ENCODE measurements at regions not wholly inside any gene's neighbourhood (a gene's known extent, or its start where the extent isn't known, plus 50 kb on each side); places are given as distances from the start of the nearest gene placed in this dataset.

DNA sequence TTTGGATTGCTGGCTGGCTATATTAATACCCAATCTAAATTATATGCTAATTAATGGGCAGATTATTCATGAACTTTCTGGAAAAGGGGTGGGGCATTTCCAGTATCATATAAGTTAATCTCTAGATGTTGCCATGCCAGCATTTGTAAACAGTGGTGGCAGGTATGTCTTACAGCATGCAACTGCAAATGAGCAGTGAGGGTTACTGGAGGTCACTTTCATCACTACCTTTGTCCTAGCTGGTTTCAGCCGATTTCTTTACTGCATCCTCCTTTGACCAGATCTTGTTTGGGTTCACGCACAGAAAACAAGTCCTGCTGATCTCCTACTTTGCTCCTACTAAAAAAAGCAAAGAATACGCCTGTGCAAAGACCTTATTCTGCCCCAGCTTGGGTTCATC lies 89.1 kb upstream of the USP47 start:
- Histone ChIP-seq H3K36me3 (ENCODE audit: control insufficient read depth, insufficient read depth, low read length) (no peaks in the 10 kb centered on the region), H3K9me3 (ENCODE audit: control insufficient read depth, insufficient read depth, low read length) (no peaks in the 10 kb centered on the region), H3K4me3 (ENCODE audit: low read depth, low read length) (no peak overlapping the region), H3K27me3 (ENCODE audit: control insufficient read depth, insufficient read depth, low read length) (no peaks in the 10 kb centered on the region), H3K9ac (ENCODE audit: low read depth, low read length) (no peak overlapping the region), H3K4me1 (ENCODE audit: control insufficient read depth, insufficient read depth, low read length) (peaks cover 4% of the 10 kb centered on the region)

DNA sequence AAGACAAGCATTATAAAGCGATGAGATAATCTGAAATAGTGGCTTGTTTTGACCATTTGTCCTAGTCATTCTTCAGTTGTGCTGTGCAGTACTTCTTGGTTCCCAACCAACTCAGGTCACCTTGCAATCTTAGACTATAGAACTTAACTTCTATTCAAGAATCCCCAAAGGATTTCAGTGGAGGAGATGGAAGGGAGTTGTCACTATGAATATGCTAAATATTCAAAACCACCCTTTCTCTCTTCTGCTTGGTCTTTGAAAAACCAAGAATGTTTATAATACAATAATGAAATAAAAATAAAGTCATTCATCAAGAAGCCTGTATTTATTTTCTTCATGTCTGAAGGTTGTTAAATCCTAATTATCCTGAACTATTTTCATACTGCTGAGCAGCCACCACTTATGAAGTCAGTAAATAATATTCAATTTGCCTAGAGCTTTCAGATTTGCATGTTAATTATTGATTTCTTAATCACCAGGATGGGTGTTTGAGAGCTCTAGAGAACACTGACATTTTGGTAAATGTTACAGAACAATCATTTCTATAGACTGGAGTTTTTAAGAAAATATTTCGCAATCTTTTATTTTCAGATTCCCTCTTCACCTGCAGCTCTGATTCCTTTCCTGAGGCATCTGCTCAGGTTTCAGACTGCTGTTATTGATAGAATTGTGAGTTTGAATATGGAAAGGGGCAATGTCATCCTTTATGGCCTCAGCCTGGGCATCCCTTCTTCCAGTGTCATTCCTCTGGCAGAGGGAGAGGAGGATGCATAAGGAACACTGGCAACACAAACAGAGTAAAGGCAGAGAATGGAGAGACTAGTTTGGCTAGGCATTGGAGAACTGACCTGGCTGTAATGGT lies 91.5 kb upstream of the USP47 start:
- Histone ChIP-seq H3K27me3 (ENCODE audit: control insufficient read depth, insufficient read depth, low read length) (no peaks in the 10 kb centered on the region), H3K36me3 (ENCODE audit: control insufficient read depth, insufficient read depth, low read length) (no peaks in the 10 kb centered on the region), H3K9me3 (ENCODE audit: control insufficient read depth, insufficient read depth, low read length) (no peaks in the 10 kb centered on the region), H3K9ac (ENCODE audit: low read depth, low read length) (no peak overlapping the region), H3K4me1 (ENCODE audit: control insufficient read depth, insufficient read depth, low read length) (no peaks in the 10 kb centered on the region), H3K4me3 (ENCODE audit: low read depth, low read length) (no peak overlapping the region)

DNA sequence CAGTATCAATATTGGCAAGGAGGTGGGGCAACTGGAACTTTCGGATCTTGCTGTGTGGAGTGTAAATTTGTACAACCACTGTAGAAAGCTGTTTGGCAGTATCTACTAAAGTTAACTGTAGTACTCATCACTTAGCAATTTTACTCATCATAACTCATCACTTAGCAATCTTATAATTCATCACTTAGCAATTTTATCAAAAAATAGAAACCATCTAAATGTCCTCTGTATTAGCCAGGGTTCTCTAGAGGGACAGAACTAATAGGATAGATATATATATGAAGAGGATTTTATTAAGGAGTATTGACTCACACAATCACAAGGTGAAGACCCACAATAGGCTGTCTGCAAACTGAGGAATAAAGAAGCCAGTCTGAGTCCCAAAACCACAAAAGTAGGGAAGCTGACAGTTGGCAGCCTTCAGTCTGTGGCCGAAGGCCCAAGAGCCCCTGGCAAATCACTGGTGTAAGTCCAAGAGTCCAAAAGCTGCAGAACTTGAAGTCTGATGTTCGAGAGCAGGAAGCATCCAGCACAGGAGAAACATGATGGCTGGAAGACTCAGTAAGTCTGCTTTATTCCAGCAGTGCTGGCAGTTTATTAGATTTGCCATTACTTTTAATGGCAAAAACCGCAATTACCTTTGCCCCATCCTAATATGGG lies 92.9 kb upstream of the USP47 start:
- H3K27me3 ChIP-seq (ENCODE audit: control insufficient read depth, insufficient read depth, low read length), result no peaks in the 10 kb centered on the region
- H3K9ac ChIP-seq (ENCODE audit: low read depth, low read length), result no peak overlapping the region
- H3K4me1 ChIP-seq (ENCODE audit: control insufficient read depth, insufficient read depth, low read length), result no peaks in the 10 kb centered on the region
- H3K36me3 ChIP-seq (ENCODE audit: control insufficient read depth, insufficient read depth, low read length), result no peaks in the 10 kb centered on the region
- H3K9me3 ChIP-seq (ENCODE audit: control insufficient read depth, insufficient read depth, low read length), result no peaks in the 10 kb centered on the region
- H3K4me3 ChIP-seq (ENCODE audit: low read depth, low read length), result no peak overlapping the region

DNA sequence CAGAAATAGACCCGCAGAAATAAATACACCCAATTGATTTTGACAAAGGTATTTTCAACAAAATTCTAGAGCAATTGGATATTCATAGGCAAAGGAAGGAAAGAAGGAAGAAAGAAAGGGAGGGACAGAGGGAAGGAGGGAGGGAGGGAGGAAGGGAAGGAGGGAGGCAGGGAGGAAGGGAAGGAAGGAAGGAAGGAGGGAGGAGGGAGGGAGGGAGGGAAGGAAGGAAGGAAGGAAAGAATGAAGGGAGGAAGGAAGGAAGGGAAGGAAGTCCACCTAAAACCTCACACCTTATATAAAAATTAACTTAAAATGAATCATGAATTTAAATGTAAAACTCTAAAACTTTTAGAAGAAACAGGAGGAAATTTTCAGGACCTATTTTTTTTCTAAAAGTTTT lies 94.2 kb upstream of the USP47 start:
- no peaks in the 10 kb centered on the region for H3K36me3 ChIP-seq (ENCODE audit: control insufficient read depth, insufficient read depth, low read length)
- no peaks in the 10 kb centered on the region for H3K4me1 ChIP-seq (ENCODE audit: control insufficient read depth, insufficient read depth, low read length)
- no peaks in the 10 kb centered on the region for H3K9me3 ChIP-seq (ENCODE audit: control insufficient read depth, insufficient read depth, low read length)
- H3K9ac ChIP-seq (ENCODE audit: low read depth, low read length), result no peak overlapping the region
- no peaks in the 10 kb centered on the region for H3K27me3 ChIP-seq (ENCODE audit: control insufficient read depth, insufficient read depth, low read length)
- no peak overlapping the region for H3K4me3 ChIP-seq (ENCODE audit: low read depth, low read length)

DNA sequence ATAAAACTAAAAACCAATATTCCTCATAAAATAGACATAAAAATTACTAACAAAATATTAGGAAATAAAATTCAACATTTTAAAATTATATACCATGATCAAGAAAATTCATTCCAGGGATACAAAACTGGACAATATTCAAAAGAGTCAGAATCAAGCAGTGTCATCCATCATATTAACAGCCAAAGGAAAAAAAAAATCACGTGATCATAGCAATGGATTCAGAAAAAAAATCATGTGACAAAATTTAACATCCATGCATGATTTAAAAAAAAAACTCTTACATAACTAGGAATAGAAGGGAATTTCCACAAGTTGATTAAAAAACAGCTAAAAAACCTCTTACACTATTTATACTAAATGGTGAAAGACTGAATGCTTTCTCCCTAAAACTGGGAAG lies 95.3 kb upstream of the USP47 start:
- Histone ChIP-seq H3K9ac (ENCODE audit: low read depth, low read length) (no peak overlapping the region), H3K4me3 (ENCODE audit: low read depth, low read length) (no peak overlapping the region), H3K9me3 (ENCODE audit: control insufficient read depth, insufficient read depth, low read length) (no peaks in the 10 kb centered on the region), H3K27me3 (ENCODE audit: control insufficient read depth, insufficient read depth, low read length) (no peaks in the 10 kb centered on the region), H3K4me1 (ENCODE audit: control insufficient read depth, insufficient read depth, low read length) (no peaks in the 10 kb centered on the region), H3K36me3 (ENCODE audit: control insufficient read depth, insufficient read depth, low read length) (no peaks in the 10 kb centered on the region)

DNA sequence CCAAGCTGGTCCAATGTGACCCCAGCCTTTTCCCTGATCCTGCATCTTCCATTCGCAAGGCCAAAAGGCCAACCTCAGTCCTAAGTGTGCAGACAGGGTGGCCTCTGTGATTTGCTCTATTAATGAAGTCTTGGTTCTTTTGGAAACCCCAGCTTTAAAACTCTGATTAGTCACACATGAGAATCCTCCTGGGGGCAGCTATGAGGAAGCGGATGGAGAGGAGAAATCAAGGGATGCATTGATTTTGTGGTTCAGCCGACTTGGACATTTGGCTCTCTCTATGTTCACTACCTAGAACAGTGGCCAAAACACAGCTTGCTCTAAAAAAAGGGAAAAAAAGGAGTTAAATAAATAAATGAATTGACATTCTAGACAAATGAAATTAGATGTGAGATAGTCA lies 98.6 kb upstream of the USP47 start:
- no peaks in the 10 kb centered on the region for H3K9me3 ChIP-seq (ENCODE audit: control insufficient read depth, insufficient read depth, low read length)
- H3K4me1 ChIP-seq (ENCODE audit: control insufficient read depth, insufficient read depth, low read length), result no peaks in the 10 kb centered on the region
- H3K27me3 ChIP-seq (ENCODE audit: control insufficient read depth, insufficient read depth, low read length), result no peaks in the 10 kb centered on the region
- no peaks in the 10 kb centered on the region for H3K36me3 ChIP-seq (ENCODE audit: control insufficient read depth, insufficient read depth, low read length)
- H3K9ac ChIP-seq (ENCODE audit: low read depth, low read length), result no peak overlapping the region
- no peak overlapping the region for H3K4me3 ChIP-seq (ENCODE audit: low read depth, low read length)

DNA sequence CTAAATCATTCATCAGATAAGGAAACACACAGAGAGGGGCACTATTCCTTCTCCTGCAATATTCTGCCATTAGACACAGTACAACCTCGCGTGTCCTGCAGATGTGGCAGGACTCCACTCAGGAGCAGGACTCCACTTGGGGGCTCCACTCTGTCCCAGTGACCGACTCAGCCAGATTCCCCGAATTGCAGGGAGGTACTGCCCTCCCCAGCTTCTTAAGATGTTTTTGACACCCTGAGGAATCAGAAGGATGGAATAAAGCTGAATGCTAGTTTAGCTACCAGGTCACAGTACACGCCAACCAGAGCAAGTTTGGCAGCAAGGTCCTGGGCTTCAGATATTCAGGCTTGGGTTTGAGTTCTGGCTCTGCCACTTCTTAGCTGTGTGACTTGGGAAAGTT lies 99.3 kb upstream of the USP47 start:
- no peaks in the 10 kb centered on the region for H3K27me3 ChIP-seq (ENCODE audit: control insufficient read depth, insufficient read depth, low read length)
- H3K4me1 ChIP-seq (ENCODE audit: control insufficient read depth, insufficient read depth, low read length), result no peaks in the 10 kb centered on the region
- H3K9me3 ChIP-seq (ENCODE audit: control insufficient read depth, insufficient read depth, low read length), result no peaks in the 10 kb centered on the region
- H3K4me3 ChIP-seq (ENCODE audit: low read depth, low read length), result no peak overlapping the region
- H3K36me3 ChIP-seq (ENCODE audit: control insufficient read depth, insufficient read depth, low read length), result no peaks in the 10 kb centered on the region
- no peak overlapping the region for H3K9ac ChIP-seq (ENCODE audit: low read depth, low read length)

DNA sequence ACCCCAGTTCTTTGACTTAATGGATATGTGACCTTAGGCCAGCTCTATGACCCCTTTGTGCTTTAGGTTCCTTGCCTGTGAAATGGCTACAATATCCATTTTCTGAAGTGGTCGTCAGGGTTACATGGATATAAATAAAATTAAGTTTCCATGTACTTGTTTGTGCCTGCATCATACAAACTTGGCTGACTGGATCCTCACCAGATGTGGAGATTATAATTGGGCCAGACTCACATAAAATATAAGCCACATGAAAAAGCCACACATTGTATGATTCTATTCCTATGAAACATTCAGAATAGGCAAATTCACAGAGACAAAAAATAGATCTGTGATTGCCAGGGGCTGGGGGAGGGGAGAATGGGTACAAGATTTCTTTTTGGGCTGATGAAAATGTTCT lies 100.9 kb upstream of the USP47 start:
- peaks cover 2% of the 10 kb centered on the region for H3K4me1 ChIP-seq (ENCODE audit: control insufficient read depth, insufficient read depth, low read length)
- no peak overlapping the region for H3K4me3 ChIP-seq (ENCODE audit: low read depth, low read length)
- no peak overlapping the region for H3K9ac ChIP-seq (ENCODE audit: low read depth, low read length)
- no peaks in the 10 kb centered on the region for H3K27me3 ChIP-seq (ENCODE audit: control insufficient read depth, insufficient read depth, low read length)
- H3K36me3 ChIP-seq (ENCODE audit: control insufficient read depth, insufficient read depth, low read length), result no peaks in the 10 kb centered on the region
- H3K9me3 ChIP-seq (ENCODE audit: control insufficient read depth, insufficient read depth, low read length), result no peaks in the 10 kb centered on the region

DNA sequence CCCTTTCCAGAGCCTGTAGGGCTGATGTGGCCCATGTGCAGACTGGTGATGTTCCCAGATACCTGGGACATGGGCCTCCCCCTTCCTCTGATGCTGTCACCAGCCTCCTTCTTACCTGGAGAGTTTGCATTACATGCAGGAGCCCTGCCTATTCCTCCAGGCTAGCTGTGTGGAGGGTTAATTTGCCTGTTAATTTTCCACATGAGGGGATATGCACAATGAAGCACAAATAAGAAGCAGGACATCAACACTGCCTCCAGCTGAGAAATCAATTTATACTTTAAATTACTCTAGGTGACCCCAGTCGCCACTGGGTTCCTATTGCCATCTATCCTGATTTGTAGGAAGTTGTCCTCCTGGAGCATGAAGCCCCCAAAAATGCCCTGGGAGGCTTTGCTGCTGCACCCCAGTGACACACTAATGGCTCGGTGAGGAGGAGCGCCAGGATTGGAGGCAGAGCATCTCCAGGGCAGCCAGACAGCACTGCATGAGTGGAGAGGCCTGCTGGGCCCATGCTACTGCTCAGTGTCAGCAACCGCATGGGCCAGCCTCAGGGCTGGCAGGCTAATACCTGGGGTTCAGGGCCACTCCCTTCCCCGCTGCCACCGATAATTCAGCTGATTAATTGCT lies 101.6 kb upstream of the USP47 start:
- H3K27me3 ChIP-seq (ENCODE audit: control insufficient read depth, insufficient read depth, low read length), result no peaks in the 10 kb centered on the region
- H3K9ac ChIP-seq (ENCODE audit: low read depth, low read length), result no peak overlapping the region
- no peaks in the 10 kb centered on the region for H3K36me3 ChIP-seq (ENCODE audit: control insufficient read depth, insufficient read depth, low read length)
- peaks cover 7% of the 10 kb centered on the region for H3K4me1 ChIP-seq (ENCODE audit: control insufficient read depth, insufficient read depth, low read length)
- H3K4me3 ChIP-seq (ENCODE audit: low read depth, low read length), result no peak overlapping the region
- H3K9me3 ChIP-seq (ENCODE audit: control insufficient read depth, insufficient read depth, low read length), result no peaks in the 10 kb centered on the region

DNA sequence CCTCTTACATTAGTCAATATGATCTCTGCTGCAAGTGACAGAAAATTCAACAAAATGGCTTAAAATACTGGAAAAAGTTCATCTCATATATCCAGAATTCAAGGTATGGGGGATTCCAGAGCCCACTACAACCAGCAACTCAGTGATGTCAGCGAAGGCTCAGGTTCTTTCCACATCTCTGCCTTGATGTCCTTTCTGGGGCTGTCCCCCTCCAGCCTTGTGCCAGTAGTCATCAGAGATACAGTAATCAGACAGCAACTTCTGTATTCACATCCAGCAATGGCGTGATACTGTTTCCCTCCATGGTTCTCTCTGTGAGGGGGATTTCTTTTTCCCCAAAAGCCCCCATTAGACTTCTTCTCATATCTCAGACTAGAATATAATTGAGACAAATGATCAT lies 103.4 kb upstream of the USP47 start:
- no peaks in the 10 kb centered on the region for H3K27me3 ChIP-seq (ENCODE audit: control insufficient read depth, insufficient read depth, low read length)

DNA sequence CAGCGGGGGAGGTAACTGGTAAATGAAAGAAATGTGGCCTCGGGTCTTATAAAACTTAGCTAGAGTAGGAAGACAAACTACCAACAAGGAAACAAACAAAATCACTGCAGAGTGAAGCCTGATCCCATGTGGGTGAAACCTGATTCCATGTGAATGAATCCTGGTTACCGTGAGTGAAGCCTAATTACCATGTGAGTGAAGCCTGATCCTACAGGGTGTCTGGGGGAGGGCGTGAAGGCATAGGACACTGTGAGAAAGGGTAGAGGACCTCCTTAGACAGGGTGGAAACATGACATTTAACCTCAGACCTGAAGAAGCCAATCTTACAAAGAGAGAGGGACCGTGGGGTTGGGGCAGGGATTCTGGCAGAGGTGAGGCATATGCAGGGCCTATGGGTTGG lies 106.2 kb upstream of the USP47 start:
- H3K4me1 ChIP-seq (ENCODE audit: control insufficient read depth, insufficient read depth, low read length), result peaks cover 8% of the 10 kb centered on the region
- no peak overlapping the region for H3K9ac ChIP-seq (ENCODE audit: low read depth, low read length)
- H3K4me3 ChIP-seq (ENCODE audit: low read depth, low read length), result peak overlapping the region; percentile 5
- no peaks in the 10 kb centered on the region for H3K9me3 ChIP-seq (ENCODE audit: control insufficient read depth, insufficient read depth, low read length)
- H3K36me3 ChIP-seq (ENCODE audit: control insufficient read depth, insufficient read depth, low read length), result no peaks in the 10 kb centered on the region
- H3K27me3 ChIP-seq (ENCODE audit: control insufficient read depth, insufficient read depth, low read length), result no peaks in the 10 kb centered on the region

More for the DNA sequence above, 103.4 kb upstream of the USP47 start:
- no peak overlapping the region for H3K4me3 ChIP-seq (ENCODE audit: low read depth, low read length)
- H3K9ac ChIP-seq (ENCODE audit: low read depth, low read length), result no peak overlapping the region
- H3K36me3 ChIP-seq (ENCODE audit: control insufficient read depth, insufficient read depth, low read length), result no peaks in the 10 kb centered on the region
- H3K9me3 ChIP-seq (ENCODE audit: control insufficient read depth, insufficient read depth, low read length), result no peaks in the 10 kb centered on the region
- H3K4me1 ChIP-seq (ENCODE audit: control insufficient read depth, insufficient read depth, low read length), result peaks cover 8% of the 10 kb centered on the region

Measured in iPS-15b (cell line).